ENCODE measurements at regions not wholly inside any gene's neighbourhood (a gene's known extent, or its start where the extent isn't known, plus 50 kb on each side); places are given as distances from the start of the nearest gene placed in this dataset.
A peak's percentile ranks its signal among the peaks of the same experiment; 100 is the strongest.
"Not testable (repeated sequence)": the region's sequence is repeated elsewhere in the genome, so short reads cannot be mapped to it uniquely, and the experiment has no call there.

DNA sequence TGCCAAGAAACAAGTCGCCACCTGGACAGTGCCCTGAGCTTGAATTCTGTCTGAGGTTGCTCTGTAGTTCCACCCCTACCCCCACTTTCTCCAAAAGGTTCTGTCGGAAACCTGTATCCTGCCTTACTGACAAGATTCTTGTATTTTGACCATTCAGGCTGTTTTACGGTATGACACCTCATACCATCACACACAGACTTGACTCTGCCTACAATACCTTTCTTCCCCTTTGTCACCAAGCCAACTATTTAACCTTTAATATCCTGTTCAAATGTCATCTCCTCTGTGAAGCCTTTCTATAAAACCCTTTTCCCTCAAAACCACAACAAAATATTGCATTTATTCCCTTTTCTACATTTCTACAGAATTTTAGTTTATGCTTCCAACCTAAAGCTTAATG is 161.9 kb downstream of the VSIG4 start:
- peaks cover 3% of the 10 kb centered on the region for H3K9me3 Mint-ChIP-seq (ENCODE audit: insufficient read depth)
- POLR2A ChIA-PET: interaction anchor here (0.6 kb wide), 1 partner anchor 157 kb away, joined by 3 read pairs; no protein-coding TSS in a partner anchor
- CTCF ChIA-PET: no interaction called here
- no peak overlapping the region for H3K4me3 Mint-ChIP-seq
- H3K27ac Mint-ChIP-seq: no peak overlapping the region
- peaks cover 42% of the 10 kb centered on the region for H3K4me1 Mint-ChIP-seq (ENCODE audit: low read depth)
- DNase-seq: no peak
- H3K27me3 Mint-ChIP-seq (ENCODE audit: low read depth): no peaks in the 10 kb centered on the region
- peaks cover 4% of the 10 kb centered on the region for H3K36me3 Mint-ChIP-seq (ENCODE audit: low read depth)
- no peak for ATAC-seq

DNA sequence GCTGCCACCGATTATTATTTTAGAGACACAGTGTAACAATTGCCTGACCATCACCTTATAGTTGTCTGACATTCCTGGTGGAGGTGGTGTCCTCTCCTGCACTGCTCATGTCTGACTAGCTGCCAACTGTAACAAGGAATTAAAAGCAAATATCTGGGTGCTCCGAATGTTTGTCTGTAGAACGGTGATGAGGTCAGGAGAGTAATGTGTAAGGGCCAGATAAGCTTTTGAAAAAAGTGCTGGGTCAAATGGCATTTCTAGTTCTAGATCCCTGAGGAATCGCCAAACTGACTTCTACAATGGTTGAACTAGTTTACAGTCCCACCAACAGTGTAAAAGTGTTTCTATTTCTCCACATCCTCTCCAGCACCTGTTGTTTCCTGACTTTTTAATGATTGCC is 164.3 kb downstream of the VSIG4 start:
- DNase-seq; H3K9me3 Mint-ChIP-seq (ENCODE audit: insufficient read depth); POLR2A ChIA-PET: not testable (repeated sequence)

DNA sequence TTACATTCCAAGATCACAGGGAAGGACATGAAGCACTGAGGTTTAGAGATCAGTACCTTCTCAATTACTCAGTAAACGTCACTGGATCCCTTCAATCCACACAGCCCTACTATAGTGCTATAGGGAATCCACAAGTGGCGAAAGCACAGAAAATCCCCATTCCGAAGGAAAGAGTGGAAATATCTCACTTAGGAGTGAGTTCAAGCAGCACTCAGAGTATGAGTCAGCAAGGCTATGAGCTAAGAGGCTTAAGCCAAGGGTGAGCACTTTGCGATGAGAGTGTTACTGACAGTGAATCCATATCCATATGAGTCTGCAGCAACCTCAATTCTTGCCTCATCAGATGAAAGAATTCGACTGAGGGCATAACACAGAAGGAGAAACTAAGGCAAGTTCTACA is 165.1 kb downstream of the VSIG4 start:
- peaks cover 3% of the 10 kb centered on the region for H3K9me3 Mint-ChIP-seq (ENCODE audit: insufficient read depth)
- H3K27me3 Mint-ChIP-seq (ENCODE audit: low read depth): no peaks in the 10 kb centered on the region

More for the DNA sequence above, 164.3 kb downstream of the VSIG4 start:
- H3K4me1 Mint-ChIP-seq (ENCODE audit: low read depth): peaks cover 49% of the 10 kb centered on the region
- H3K27ac Mint-ChIP-seq; H3K36me3 Mint-ChIP-seq (ENCODE audit: low read depth); H3K27me3 Mint-ChIP-seq (ENCODE audit: low read depth); H3K4me3 Mint-ChIP-seq; CTCF ChIA-PET; ATAC-seq: not testable (repeated sequence)

DNA sequence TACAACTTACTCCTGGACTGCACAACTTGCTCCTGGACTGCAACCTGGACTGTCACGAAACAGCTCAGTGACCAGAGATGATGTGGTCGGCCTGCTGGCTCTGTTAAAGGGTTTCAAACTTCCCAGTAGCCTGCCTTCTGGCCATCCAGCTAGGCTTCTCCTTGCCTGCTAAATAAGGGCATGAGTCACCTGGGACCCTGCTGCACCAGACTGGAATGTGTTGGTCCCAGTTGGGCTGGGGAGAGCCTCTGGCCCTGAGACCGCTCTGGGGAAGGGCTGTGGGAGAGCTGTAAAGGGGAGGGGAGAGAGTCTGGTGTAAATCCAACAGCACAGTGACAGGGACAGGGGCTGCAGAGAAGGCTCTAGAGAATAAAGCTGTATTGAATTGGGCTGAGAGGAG is 165.8 kb downstream of the VSIG4 start:
- ChIA-PET POLR2A (no interaction called here), CTCF (no interaction called here)
- H3K4me3 Mint-ChIP-seq: no peak overlapping the region
- peaks cover 45% of the 10 kb centered on the region for H3K4me1 Mint-ChIP-seq (ENCODE audit: low read depth)
- DNase-seq (no peak), ATAC-seq (no peak)
- no peak overlapping the region for H3K27ac Mint-ChIP-seq
- H3K36me3 Mint-ChIP-seq (ENCODE audit: low read depth): peaks cover 4% of the 10 kb centered on the region
- no peaks in the 10 kb centered on the region for H3K27me3 Mint-ChIP-seq (ENCODE audit: low read depth)
- H3K9me3 Mint-ChIP-seq (ENCODE audit: insufficient read depth): peaks cover 3% of the 10 kb centered on the region

More for the DNA sequence above, 165.1 kb downstream of the VSIG4 start:
- peaks cover 4% of the 10 kb centered on the region for H3K36me3 Mint-ChIP-seq (ENCODE audit: low read depth)
- H3K4me3 Mint-ChIP-seq: no peak overlapping the region
- ChIA-PET CTCF (no interaction called here), POLR2A (no interaction called here)
- H3K27ac Mint-ChIP-seq: no peak overlapping the region
- no peak for ATAC-seq
- H3K4me1 Mint-ChIP-seq (ENCODE audit: low read depth): peaks cover 45% of the 10 kb centered on the region
- DNase-seq: no peak

DNA sequence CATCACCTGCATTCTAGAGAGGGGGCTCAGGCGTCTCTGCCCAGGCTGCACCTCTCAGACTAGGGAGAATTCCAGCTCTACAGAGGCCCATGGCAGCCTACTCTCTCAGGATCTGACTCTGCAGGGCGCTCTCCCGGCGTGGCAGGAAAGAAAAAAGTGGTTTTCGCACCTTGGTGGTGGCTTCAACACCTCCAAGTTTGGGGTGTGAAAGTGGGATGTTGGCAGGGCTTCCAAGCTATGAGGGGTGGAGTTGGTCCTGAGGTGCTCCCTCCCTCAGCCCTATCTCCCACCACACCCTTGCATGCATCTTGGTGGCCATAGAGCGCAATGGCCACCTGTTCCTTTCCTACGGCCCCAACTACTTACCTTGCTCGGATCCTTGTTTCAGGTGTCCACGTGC is 166.5 kb downstream of the VSIG4 start:
- ATAC-seq: no peak
- peaks cover 5% of the 10 kb centered on the region for H3K36me3 Mint-ChIP-seq (ENCODE audit: low read depth)
- H3K4me3 Mint-ChIP-seq: no peak overlapping the region
- H3K4me1 Mint-ChIP-seq (ENCODE audit: low read depth): peaks cover 44% of the 10 kb centered on the region
- DNase-seq: no peak
- ChIA-PET POLR2A (no interaction called here), CTCF (no interaction called here)
- H3K27me3 Mint-ChIP-seq (ENCODE audit: low read depth): no peaks in the 10 kb centered on the region
- H3K9me3 Mint-ChIP-seq (ENCODE audit: insufficient read depth): peaks cover 3% of the 10 kb centered on the region
- H3K27ac Mint-ChIP-seq: no peak overlapping the region

DNA sequence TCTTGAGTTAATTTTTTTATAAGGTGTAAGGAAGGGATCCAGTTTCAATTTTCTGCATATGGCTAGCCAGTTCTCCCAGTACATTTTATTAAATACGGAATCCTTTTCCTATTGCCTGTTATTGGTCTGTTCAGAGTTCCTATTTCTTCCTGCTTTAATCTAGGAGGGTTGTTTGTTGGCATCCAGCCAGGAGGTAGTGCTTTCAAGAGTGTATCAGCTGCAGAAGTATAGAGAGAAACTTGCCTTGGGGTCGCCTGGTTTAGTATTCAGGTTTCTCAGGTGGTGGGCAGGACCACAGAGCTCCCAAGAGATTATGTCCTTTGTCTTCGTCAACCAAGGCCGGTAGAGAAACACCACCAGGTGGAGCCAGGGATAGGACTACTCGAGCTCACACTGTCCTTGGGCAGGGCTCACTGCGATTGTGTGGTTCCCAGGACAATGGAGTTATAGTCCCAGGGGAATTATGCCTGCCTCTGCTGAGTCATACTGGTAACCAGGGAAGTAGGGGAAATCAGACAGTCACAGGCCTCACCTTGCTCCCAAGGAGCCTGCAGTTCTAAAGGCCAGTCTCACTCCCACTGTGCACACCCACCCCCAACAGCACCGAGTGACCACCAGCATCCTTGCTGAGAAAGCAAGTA is 168.1 kb downstream of the VSIG4 start:
- H3K27ac Mint-ChIP-seq: no peak overlapping the region
- ChIA-PET CTCF (no interaction called here), POLR2A (no interaction called here)
- no peak for ATAC-seq
- H3K9me3 Mint-ChIP-seq (ENCODE audit: insufficient read depth): no peaks in the 10 kb centered on the region
- peak; percentile 23 for DNase-seq
- peaks cover 47% of the 10 kb centered on the region for H3K4me1 Mint-ChIP-seq (ENCODE audit: low read depth)
- H3K27me3 Mint-ChIP-seq (ENCODE audit: low read depth): no peaks in the 10 kb centered on the region
- H3K4me3 Mint-ChIP-seq: no peak overlapping the region
- H3K36me3 Mint-ChIP-seq (ENCODE audit: low read depth): peaks cover 11% of the 10 kb centered on the region

DNA sequence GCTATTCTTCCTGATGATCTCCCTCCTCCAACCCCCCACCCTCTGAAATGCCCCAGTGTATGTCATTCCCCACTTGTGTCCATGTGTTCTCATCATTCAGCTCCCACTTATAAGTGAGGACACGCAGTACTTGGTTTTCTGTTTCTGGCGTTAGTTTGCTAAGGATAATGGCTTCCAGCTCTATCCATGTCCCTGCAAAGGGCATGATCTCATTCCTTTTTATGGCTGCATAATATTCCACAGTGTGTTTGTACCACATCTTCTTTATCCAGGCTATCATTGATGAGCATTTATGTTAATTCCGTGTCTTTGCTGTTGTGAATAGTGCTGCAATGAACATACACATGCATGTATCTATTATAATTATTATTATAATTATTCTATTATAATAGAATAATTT is 169.3 kb downstream of the VSIG4 start:
- H3K27me3 Mint-ChIP-seq (ENCODE audit: low read depth); H3K4me3 Mint-ChIP-seq; ATAC-seq; DNase-seq; POLR2A ChIA-PET; CTCF ChIA-PET; H3K36me3 Mint-ChIP-seq (ENCODE audit: low read depth); H3K9me3 Mint-ChIP-seq (ENCODE audit: insufficient read depth); H3K27ac Mint-ChIP-seq: not testable (repeated sequence)
- peaks cover 57% of the 10 kb centered on the region for H3K4me1 Mint-ChIP-seq (ENCODE audit: low read depth)

DNA sequence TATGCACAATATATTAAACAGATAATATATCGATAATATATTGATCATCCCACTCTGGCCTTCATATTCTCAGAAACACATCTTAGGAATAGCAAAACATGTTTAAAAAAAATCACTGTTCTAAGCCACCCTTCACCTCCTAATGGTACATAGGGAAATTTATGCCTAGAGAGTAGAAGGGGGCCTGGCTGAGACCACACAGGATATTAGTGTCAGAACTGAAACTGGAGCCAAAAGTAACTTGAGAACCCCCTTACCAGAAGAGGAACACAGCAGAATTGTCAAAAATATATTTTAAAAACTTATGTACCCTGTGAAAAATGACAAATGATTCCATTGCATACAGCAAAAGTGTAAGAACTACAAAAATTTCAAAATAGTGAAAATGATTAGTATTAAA is 173.1 kb downstream of the VSIG4 start:
- ATAC-seq: no peak
- H3K36me3 Mint-ChIP-seq (ENCODE audit: low read depth): peaks cover 9% of the 10 kb centered on the region
- ChIA-PET POLR2A (no interaction called here), CTCF (no interaction called here)
- DNase-seq: no peak
- H3K4me1 Mint-ChIP-seq (ENCODE audit: low read depth): peaks cover 58% of the 10 kb centered on the region
- no peaks in the 10 kb centered on the region for H3K9me3 Mint-ChIP-seq (ENCODE audit: insufficient read depth)
- no peaks in the 10 kb centered on the region for H3K27me3 Mint-ChIP-seq (ENCODE audit: low read depth)
- peak overlapping the region; percentile 69 for H3K27ac Mint-ChIP-seq
- H3K4me3 Mint-ChIP-seq: no peak overlapping the region

DNA sequence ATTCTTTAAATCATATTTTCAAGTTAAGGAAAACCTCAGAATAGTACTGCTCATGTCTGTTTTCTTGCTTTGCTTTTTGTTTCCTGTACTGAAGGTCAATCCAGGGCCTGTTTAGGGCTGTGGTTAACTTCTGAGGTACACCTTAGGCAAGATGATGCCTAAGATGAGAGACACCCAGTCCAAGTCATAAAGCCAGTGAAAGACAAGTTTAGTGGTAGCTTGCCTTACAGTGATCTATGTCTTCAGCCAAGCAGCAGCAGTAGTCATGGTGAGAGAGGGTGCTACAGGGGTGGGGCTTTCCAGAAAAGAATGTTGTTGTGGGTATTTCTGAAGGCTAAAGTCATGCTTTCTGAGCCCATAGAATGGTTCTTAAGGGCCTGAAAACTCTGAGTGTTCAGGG is 173.7 kb downstream of the VSIG4 start:
- no peaks in the 10 kb centered on the region for H3K27me3 Mint-ChIP-seq (ENCODE audit: low read depth)
- ATAC-seq (peak; percentile 98), DNase-seq (peak; percentile 59)
- peaks cover 61% of the 10 kb centered on the region for H3K4me1 Mint-ChIP-seq (ENCODE audit: low read depth)
- H3K9me3 Mint-ChIP-seq (ENCODE audit: insufficient read depth): no peaks in the 10 kb centered on the region
- H3K36me3 Mint-ChIP-seq (ENCODE audit: low read depth): peaks cover 9% of the 10 kb centered on the region
- POLR2A ChIA-PET: no interaction called here
- no peak overlapping the region for H3K4me3 Mint-ChIP-seq
- CTCF ChIA-PET: interaction anchor here (0.7 kb wide), 1 partner anchor 85 kb away, joined by 3 read pairs; no protein-coding TSS in a partner anchor
- H3K27ac Mint-ChIP-seq: peak overlapping the region; percentile 88

DNA sequence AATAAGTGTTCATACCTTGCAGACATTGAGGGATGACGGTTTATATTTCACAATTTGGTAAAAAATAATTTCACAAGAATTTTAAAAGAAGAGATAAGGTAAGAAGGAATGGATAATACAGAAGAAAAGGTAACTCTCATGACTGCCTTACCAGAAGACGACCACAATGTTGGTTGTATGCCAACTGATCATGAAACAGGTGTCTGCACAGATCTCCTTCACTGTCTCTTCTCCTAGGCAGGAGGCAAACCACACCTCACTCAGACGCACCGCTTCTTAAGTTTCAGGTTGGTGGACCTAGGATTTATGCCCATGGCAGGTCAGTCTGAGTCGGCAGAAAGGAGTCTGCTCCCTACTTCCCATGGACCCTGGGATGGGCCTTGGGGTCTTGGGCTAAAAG is 177.2 kb downstream of the VSIG4 start:
- ChIA-PET POLR2A (no interaction called here), CTCF (no interaction called here)
- no peak overlapping the region for H3K4me3 Mint-ChIP-seq
- DNase-seq (no peak), ATAC-seq (no peak)
- H3K9me3 Mint-ChIP-seq (ENCODE audit: insufficient read depth): no peaks in the 10 kb centered on the region
- H3K4me1 Mint-ChIP-seq (ENCODE audit: low read depth): peaks cover 70% of the 10 kb centered on the region
- H3K27ac Mint-ChIP-seq: no peak overlapping the region
- peaks cover 1% of the 10 kb centered on the region for H3K36me3 Mint-ChIP-seq (ENCODE audit: low read depth)
- H3K27me3 Mint-ChIP-seq (ENCODE audit: low read depth): no peaks in the 10 kb centered on the region

DNA sequence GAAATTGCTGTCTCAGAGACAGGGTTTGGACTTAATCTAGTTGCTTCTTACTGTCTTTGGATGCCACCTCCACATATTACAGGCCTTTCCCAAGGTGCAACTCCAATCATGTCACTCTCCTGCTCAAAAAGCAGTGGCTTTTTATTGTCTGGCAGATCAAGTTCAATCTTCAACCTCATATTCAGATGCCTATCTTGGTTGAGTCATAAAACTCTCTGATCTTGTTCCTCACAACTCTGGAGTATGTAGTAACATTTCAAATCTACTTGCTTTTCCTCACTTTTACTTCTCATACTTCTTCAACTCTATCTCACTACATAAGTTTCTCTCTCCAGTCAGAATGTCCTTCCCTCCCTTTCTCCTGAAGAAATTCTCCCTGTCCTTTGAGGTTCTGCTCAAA is 180.6 kb downstream of the VSIG4 start:
- H3K27me3 Mint-ChIP-seq (ENCODE audit: low read depth): no peaks in the 10 kb centered on the region
- no peak overlapping the region for H3K4me3 Mint-ChIP-seq
- DNase-seq (no peak), ATAC-seq (no peak)
- H3K36me3 Mint-ChIP-seq (ENCODE audit: low read depth): peaks cover 5% of the 10 kb centered on the region
- CTCF ChIA-PET: no interaction called here
- H3K9me3 Mint-ChIP-seq (ENCODE audit: insufficient read depth): no peaks in the 10 kb centered on the region
- POLR2A ChIA-PET: no interaction called here
- H3K27ac Mint-ChIP-seq: peak overlapping the region; percentile 8
- H3K4me1 Mint-ChIP-seq (ENCODE audit: low read depth): peaks cover 43% of the 10 kb centered on the region

DNA sequence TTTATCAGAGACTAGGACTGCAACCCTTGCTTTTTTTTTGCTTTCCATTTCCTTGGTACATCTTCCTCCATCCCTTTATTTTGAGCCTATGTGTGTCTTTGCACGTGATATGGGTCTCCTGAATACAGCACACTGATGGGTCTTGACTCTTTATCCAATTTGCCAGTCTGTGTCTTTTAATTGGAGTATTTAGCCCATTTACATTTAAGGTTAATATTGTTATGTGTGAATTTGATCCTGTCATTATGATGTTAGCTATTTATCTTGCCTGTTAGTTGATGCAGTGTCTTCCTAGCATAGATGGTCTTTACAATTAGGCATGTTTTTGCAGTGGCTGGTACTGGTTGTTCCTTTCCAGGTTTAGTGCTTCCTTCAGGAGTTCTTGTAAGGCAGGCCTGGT is 185.4 kb downstream of the VSIG4 start:
- CTCF ChIA-PET, POLR2A ChIA-PET, H3K27ac Mint-ChIP-seq: not testable (repeated sequence)

DNA sequence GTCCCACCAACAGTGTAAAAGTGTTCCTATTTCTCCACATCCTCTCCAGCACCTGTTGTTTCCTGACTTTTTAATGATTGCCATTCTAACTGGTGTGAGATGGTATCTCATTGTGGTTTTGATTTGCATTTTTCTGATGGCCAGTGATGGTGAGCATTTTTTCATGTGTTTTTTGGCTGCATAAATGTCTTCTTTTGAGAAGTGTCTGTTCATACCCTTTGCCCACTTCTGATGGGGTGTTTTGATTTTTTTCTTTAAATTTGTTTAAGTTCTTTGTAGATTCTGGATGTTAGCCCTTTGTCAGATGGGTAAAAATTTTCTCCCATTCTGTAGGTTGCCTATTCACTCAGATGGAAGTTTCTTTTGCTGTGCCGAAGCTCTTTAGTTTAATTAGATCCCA is 183.9 kb downstream of the MSN start:
- ATAC-seq; POLR2A ChIA-PET; H3K27me3 Mint-ChIP-seq (ENCODE audit: low read depth); H3K4me1 Mint-ChIP-seq (ENCODE audit: low read depth); H3K27ac Mint-ChIP-seq; H3K9me3 Mint-ChIP-seq (ENCODE audit: insufficient read depth); DNase-seq; H3K36me3 Mint-ChIP-seq (ENCODE audit: low read depth); CTCF ChIA-PET; H3K4me3 Mint-ChIP-seq: not testable (repeated sequence)

More for the DNA sequence above, 185.4 kb downstream of the VSIG4 start:
- not testable (repeated sequence) for H3K4me1 Mint-ChIP-seq (ENCODE audit: low read depth); H3K4me3 Mint-ChIP-seq; H3K27me3 Mint-ChIP-seq (ENCODE audit: low read depth); H3K36me3 Mint-ChIP-seq (ENCODE audit: low read depth); ATAC-seq; DNase-seq; H3K9me3 Mint-ChIP-seq (ENCODE audit: insufficient read depth)
